C4-2B (cell line): ENCODE measurements at regions not wholly inside any gene's neighbourhood (a gene's known extent, or its start where the extent isn't known, plus 50 kb on each side); places are given as distances from the start of the nearest gene placed in this dataset.

Experiments used
- CTCF ChIP-seq: fragments of 450-650 bp; conservative IDR thresholded peaks from 2 replicates; pipeline ENCODE4 v1.5.1; 2017; ENCODE audit warnings: mild to moderate bottlenecking
- ZFX ChIP-seq: fragments of 450-650 bp; IDR thresholded peaks from 2 replicates; pipeline ENCODE4 v1.6.1; 2017

- TF ChIP-seq CTCF (no peak), ZFX (no peak)
Measured at GRCh38 chr22:49593509-49593908, 234.2 kb downstream of the BRD1 start.
